ENCODE measurements at regions not wholly inside any gene's neighbourhood (a gene's known extent, or its start where the extent isn't known, plus 50 kb on each side); places are given as distances from the start of the nearest gene placed in this dataset.

DNA sequence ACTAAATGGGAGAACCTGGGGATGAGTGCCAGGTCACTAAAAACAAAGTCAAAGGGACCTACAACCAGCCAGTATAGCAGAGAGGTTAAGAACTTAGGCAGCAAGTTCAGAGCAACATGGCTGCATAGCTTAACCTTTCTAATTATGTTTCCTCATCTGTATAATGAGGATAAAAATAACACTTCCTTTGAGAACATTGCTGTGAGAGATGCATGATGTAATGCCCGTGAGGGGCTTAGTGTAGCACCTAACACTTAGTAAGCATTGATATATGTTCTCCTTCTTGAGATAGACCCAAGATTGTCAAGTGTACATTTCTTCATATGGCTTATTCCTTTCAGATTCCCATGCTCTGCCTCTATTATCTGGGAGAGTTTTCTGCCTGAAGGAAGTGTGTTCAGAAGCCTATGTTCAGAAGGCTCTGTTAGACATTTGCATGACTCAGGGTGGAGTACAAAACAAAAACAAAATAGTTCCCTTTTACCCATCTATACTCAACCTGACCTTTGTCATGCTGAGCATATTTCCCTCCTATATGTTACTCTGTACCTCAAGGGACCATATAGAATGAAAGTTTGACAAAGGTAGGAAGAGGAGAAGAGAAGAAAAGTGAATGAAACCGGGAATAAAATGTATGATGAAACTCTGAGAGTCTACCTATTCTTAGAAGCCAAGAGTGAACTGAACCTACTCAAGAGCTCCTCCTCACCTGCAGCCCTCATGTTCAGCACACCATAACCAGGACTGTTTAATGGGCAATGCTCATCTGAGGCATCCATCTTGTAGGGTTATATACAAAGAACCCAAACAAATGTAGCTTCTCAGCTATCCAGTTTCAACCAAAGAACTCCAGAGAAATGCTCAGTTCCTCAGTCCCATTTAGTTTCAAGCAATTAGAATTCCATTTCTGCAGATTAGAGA is 70.7 kb upstream of the KCNMB2 start:
- H3K4me3 ChIP-seq, result no peak overlapping the region
- no peaks in the 10 kb centered on the region for H3K27me3 ChIP-seq
- TF ChIP-seq, protein P1, sequence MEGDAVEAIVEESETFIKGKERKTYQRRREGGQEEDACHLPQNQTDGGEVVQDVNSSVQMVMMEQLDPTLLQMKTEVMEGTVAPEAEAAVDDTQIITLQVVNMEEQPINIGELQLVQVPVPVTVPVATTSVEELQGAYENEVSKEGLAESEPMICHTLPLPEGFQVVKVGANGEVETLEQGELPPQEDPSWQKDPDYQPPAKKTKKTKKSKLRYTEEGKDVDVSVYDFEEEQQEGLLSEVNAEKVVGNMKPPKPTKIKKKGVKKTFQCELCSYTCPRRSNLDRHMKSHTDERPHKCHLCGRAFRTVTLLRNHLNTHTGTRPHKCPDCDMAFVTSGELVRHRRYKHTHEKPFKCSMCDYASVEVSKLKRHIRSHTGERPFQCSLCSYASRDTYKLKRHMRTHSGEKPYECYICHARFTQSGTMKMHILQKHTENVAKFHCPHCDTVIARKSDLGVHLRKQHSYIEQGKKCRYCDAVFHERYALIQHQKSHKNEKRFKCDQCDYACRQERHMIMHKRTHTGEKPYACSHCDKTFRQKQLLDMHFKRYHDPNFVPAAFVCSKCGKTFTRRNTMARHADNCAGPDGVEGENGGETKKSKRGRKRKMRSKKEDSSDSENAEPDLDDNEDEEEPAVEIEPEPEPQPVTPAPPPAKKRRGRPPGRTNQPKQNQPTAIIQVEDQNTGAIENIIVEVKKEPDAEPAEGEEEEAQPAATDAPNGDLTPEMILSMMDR (IDR thresholded peaks at IDR 0.05), result no peak
- no peak for DNase-seq (ENCODE audit: low spot score)
- H3K36me3 ChIP-seq, result no peaks in the 10 kb centered on the region
- H3K27ac ChIP-seq, result no peak overlapping the region
- H3K9me3 ChIP-seq, result no peaks in the 10 kb centered on the region
- H3K4me1 ChIP-seq, result no peaks in the 10 kb centered on the region

DNA sequence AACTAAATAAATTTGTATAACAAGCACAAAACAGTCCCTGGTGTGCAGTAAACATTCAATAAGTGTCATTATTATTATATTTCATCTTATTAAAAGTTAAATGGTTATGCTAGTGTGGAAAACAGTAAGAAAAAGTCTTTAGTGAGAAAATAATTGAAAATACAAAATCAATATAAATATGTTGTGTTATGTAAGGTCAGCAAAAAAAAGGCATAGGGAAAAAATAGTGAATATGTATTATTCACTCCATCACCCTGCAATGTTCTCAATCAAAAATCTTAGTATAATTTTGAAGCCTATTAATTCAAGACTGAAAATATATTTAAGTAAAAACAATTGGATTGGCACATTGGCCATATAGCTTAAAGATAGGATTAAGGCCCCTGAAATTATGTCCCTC is 63.3 kb upstream of the KCNMB2 start:
- Histone ChIP-seq H3K9me3 (no peaks in the 10 kb centered on the region), H3K27ac (no peak overlapping the region), H3K4me1 (no peaks in the 10 kb centered on the region), H3K27me3 (no peaks in the 10 kb centered on the region), H3K4me3 (no peak overlapping the region), H3K36me3 (no peaks in the 10 kb centered on the region)
- TF ChIP-seq, protein P1 (IDR thresholded peaks at IDR 0.05), result no peak
- DNase-seq (ENCODE audit: low spot score), result no peak

GRCh38 chr3:178474526-178474925 is 61.7 kb upstream of the KCNMB2 start:
- Histone ChIP-seq H3K4me3 (no peak overlapping the region), H3K9me3 (no peaks in the 10 kb centered on the region), H3K36me3 (no peaks in the 10 kb centered on the region), H3K4me1 (peaks cover 0 to 4% of the 10 kb centered on the region in 2 donors), H3K27me3 (no peaks in the 10 kb centered on the region), H3K27ac (no peak overlapping the region)
- TF ChIP-seq, protein P1 (IDR thresholded peaks at IDR 0.05), result no peak
- no peak for DNase-seq (ENCODE audit: low spot score)

GRCh38 chr3:178475062-178475461 is 61.2 kb upstream of the KCNMB2 start:
- H3K27ac ChIP-seq, result no peak overlapping the region
- TF ChIP-seq, protein P1 (IDR thresholded peaks at IDR 0.05), result no peak
- H3K9me3 ChIP-seq, result no peaks in the 10 kb centered on the region
- no peak overlapping the region for H3K4me3 ChIP-seq
- H3K27me3 ChIP-seq, result no peaks in the 10 kb centered on the region
- H3K36me3 ChIP-seq, result no peaks in the 10 kb centered on the region
- no peak for DNase-seq (ENCODE audit: low spot score)
- H3K4me1 ChIP-seq, result peaks cover 0 to 5% of the 10 kb centered on the region in 2 donors

GRCh38 chr3:178476886-178477285 is 59.4 kb upstream of the KCNMB2 start:
- TF ChIP-seq, protein P1 (IDR thresholded peaks at IDR 0.05), result no peak
- no peak overlapping the region for H3K27ac ChIP-seq
- DNase-seq (ENCODE audit: low spot score), result no peak
- H3K27me3 ChIP-seq, result no peaks in the 10 kb centered on the region
- no peaks in the 10 kb centered on the region for H3K9me3 ChIP-seq
- no peak overlapping the region for H3K4me3 ChIP-seq
- H3K36me3 ChIP-seq, result no peaks in the 10 kb centered on the region
- H3K4me1 ChIP-seq, result peaks cover 0 to 5% of the 10 kb centered on the region in 2 donors
